Right hindlimb (tissue), 1 donor: ENCODE measurements at regions not wholly inside any gene's neighbourhood (a gene's known extent, or its start where the extent isn't known, plus 50 kb on each side); places are given as distances from the start of the nearest gene placed in this dataset.
"Not testable (repeated sequence)": the region's sequence is repeated elsewhere in the genome, so short reads cannot be mapped to it uniquely, and the experiment has no call there.

ENCODE experiments used
- DNase-seq: peaks from one replicate; pipeline ENCODE4 v3.0.0-alpha.2; 2018

GRCh38 chr4:72767618-72768302 is 198.7 kb upstream of the ADAMTS3 start:
- no peak for DNase-seq

DNA sequence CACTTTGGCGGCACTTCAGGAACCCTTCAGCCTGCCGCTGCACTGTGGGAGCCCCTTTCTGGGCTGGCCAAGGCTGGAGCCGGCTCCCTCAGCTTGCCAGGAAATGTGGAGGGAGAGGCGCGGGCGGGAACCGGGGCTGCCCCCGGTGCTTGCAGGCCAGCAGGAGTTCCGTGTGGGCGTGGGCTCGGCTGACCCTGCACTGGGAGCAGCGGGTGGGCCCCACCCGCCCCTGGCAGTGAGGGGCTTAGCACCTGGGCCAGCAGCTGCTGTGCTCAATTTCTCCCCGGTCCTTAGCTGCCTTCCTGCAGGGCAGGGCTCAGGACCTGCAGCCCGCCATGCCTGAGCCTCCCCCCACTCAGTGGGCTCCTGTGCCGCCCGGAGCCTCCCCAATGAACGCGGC is 196.8 kb upstream of the ADAMTS3 start:
- not testable (repeated sequence) for DNase-seq

GRCh38 chr4:72761368-72762038 is 192.5 kb upstream of the ADAMTS3 start:
- no peak for DNase-seq

DNA sequence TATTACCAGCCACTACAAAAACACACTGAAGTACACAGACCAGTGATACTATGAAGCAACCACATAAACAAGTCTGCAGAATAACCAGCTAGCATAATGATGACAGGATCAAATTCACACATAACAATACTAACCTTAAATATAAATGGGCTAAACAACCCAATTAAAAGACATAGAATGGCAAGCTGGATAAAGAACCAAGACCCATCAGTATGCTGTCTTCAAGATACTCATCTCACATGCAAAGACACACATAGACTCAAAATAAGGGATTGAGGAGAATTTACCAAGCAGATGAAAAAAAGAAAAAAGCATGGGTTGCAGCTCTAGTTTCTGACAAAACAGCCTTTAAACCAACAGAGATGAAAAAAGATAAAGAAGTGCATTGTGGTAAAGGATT is 184.4 kb upstream of the ADAMTS3 start:
- DNase-seq = not testable (repeated sequence)

DNA sequence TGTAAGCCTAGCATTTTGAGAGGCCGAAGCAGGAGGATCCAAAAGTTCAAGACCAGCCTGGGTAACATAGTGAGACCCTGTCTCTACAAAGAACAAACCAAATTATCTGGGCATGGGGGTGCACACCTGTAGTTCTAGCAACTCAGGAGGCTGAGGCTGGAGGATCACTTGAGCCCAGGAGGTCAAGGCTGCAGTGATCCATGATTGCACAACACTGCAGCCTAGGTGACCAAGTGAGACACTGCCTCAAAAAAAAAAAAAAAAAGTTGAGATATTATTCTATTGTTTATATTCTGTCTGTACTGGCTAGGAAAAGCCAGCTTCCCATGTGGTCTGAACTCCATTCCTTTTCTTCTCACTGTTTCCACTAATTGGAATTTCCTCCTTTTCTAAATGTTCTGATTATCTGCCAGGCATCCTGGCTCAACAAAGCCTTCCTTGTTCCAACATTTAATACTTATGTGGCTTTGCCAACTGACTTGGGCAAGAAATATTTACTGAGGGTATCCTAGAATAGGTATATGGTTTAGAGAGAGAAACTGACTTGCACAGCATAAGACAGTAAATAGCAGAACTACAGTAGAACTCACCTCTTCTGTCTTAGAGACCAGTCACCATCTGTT is 175.2 kb upstream of the ADAMTS3 start:
- no peak for DNase-seq

DNA sequence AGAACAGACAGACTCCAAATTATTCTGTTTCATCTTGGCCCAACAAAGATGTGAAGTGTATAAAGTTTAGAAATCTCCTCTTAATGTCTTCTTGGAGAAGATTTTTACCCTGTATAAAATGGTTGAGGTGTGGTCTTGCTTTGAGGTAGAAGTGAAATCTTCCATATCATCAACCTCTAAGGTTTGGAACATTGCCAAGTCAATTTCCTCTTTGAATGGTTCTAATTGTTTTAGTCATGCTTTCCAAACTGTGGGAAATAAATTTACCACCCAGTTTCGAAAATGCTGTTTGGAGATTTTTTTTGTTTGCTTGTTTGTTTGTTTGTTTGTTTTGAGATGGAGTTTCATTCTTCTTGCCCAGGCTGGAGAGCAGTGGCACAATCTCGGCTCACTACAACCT is 174.1 kb upstream of the ADAMTS3 start:
- no peak for DNase-seq

GRCh38 chr4:72715299-72715698 is 146.3 kb upstream of the ADAMTS3 start:
- DNase-seq = no peak

DNA sequence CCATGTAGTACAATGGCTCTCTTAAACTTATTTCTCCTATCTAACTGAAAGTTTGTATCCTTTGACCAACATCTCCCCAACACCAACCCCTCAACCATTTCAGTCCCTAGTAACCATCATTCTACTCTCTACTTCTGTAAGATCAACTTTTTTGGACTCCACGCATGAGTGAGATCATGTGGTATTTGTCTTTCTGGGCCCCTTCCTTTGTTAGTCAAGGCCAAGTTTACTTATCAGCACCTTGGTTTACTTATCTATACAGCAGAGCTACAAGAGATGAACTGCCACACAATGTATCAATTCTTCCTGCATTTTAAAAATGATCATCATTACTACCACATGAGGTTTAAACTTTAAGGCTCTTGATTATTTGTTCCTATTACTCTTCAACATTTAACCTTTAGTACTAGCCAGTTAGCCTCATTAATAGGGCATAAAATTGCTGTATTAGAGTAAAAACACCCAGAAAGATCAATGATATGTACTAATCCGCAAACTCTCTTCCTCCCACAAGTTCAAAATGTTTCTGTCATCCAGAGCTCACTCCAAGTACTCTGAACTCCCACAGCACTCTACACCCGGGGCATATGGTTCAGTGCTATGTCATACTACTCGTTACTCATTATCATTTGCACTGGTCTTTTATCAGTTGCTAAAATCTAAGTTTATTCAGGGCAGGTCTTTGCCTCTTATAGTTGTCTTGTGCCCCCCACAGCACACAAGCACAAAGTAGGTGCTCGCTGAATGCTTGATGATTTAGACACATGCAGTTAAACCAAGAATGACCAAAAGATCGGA is 145.7 kb upstream of the ADAMTS3 start:
- DNase-seq = no peak

DNA sequence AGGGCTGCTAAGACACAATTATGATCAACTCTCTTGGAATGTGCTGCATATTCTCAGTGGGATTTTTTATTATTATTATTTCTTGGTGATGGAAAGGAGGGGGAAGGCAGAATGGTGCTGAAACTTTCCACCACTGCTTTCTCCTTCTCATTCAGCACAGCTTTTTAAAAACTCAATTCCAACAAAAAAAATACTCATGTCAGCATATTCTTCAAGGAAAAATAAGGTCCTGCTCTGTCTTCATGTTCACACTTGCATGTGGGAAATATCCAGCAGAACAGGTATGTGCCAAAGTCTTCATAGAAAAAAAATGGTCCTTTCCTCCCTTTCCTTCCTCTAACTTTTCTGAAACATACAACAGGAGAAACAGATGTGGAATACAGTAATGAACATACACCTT is 144.0 kb upstream of the ADAMTS3 start:
- no peak for DNase-seq

DNA sequence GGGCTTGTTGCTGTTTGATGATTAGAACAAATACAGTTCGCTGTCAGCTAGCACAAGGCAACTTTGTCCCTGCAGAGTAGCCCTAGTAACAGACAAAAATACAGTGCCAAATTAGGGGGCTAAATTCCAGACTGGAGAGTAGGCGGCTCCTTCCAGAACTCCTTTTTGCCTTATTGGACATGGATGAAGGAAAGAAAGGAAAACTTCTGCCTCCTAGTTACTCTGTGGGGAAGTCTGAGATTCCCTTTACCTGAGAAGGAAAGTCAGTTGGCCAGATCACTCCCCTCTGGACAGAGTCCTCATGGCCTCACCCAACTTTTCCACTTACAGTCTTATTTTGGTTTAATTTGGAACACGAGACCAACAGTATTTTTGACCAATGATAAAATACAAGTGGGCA is 140.5 kb upstream of the ADAMTS3 start:
- DNase-seq = no peak

DNA sequence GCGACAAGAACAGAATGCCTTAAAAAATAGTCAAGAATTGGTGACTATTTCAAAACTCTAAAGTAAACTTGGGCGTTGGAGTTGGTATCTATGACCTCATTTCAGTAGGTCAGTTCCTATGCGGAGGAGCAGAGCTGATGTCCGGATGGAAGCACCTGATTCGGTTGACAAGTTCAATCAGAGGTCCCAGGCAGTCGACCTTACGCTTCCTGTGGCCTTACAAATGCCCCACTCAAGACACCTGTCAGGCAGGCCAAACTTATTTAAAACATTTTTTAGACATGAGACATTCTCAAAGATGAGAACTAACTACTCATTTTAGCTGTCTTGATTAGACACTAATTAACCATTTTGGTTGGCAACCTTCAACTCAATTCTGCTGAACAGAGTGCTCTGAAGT is 137.7 kb upstream of the ADAMTS3 start:
- DNase-seq = no peak

DNA sequence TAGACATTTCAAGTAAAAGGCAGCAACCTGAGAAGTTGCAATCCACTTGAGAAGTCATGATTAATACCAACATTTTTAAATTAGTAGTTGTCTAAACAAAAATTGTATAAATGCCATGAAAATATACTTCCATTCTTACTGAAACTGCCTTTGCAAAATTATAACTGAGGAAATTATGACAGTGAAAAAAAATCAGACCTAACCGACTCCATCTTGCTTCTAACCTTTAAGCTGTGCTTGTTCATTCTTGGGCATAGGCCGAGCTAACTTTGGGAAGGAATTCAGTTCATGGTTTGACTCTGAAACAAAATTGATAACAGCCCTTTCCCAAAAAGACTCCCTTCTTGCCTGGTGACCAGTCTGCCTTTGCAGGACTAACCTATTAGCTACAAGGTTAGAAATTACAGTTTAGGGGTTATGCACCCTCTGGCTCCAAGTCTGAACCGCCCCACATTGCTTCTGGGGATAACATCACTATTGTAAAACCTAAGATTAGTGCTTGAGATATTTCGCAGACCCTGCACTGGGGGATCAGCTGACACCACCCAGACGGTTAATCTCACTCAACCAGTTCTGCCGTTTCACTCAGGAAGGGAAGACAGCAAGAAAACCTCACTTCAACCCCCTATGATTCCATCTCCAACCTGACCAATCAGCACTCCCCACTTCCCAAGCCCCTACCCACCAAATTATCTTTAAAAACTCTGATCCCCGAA is 136.1 kb upstream of the ADAMTS3 start:
- DNase-seq = not testable (repeated sequence)

DNA sequence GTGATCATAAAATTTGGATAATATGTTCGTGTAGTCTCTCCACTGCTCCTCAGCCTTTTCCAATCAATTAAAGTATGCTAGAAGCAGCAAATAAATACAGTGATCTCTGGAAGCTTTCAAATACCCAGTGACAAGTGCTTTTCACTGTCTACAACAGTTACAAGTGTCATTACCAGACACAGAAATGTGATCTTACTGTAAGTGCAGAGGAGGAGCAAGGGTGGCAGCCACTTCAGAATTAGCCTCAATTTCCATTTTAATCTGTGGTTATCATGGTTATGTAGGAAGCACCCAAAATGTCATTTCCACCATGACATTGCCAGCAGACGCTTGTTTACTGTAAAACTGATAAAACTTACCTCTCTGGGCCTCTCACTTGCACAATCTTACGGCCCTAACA is 133.9 kb upstream of the ADAMTS3 start:
- DNase-seq = no peak

- DNase-seq = no peak
Observed at GRCh38 chr4:72701987-72702819, 133.2 kb upstream of the ADAMTS3 start.

DNA sequence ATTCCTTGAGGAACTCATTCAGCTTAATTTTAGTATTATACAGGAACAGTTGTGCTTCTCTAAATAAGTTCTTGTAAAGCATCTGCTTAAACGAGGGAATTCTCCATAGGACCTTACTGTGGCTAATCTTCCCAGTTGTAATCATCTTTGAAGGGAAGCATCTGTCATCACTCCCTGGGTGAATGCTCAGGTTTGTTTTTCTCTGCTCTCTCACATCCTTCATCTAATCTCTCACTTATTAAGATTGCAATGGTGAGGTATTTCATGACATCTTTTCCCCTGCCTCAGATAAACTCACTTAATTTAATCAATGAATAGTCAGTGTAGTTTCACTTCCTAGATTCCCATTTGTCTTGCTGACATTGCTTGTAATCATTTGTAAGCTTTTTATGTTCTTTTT is 121.8 kb upstream of the ADAMTS3 start:
- DNase-seq = no peak

DNA sequence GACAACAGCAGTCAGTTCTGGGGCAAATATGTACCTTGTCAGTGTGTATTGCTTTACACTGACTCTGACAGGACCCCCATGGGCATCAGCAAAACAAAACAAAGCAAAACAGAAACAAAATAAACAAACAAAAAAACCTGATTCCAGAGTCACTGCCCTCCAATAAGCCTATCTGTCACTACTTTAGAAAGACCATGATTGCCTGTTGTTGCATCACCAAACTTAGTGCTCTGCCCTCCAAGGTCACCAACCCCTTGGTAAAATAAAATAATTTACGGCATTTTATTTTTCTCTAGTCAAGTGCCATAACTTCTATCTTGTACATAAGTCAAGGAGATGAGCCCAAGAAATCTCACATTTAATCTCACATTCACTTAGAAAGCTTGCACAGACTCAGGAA is 120.9 kb upstream of the ADAMTS3 start:
- no peak for DNase-seq

- DNase-seq = not testable (repeated sequence)
Observed at GRCh38 chr4:72686390-72686789, 117.4 kb upstream of the ADAMTS3 start.

DNA sequence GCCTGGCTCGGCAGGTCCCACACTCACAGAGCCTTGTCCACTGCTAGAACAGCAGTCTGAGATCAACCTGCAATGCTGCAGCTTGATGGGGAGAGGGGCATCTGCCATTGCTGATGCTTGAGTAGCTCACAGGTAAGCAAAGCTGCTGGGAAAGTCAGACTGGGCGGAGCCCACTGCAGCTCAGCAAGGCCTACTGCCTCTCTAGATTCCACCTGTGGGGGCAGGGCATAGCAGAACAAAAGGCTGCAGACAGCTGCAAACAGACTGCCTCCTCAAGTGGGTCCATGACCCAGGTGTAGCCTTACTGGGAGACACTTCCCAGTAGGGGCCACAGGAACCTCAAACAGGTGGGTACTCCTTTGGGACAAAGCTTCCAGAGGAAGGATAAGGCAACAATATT is 110.6 kb upstream of the ADAMTS3 start:
- DNase-seq = no peak

GRCh38 chr4:72677886-72678285 is 108.9 kb upstream of the ADAMTS3 start:
- no peak for DNase-seq

- DNase-seq = no peak
Observed at GRCh38 chr4:72677265-72677664, 108.2 kb upstream of the ADAMTS3 start.

DNA sequence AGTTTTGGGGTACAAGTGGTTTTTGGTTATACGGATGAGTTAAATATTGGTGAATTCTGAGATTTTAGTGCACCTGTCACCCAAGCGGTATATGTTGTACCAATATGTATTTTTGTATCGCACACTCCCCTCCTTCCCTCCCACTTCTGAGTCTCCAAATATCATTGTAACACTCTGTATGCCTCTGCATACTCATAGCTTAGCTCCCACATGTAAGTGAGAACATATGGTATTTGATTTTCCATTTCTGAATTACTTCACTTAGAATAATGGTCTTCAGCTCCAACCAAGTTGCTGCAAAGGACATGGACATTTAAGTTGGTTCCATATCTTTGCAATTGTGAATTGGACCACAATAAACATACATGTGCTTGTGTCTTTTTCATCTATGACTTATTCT is 103.0 kb upstream of the ADAMTS3 start:
- DNase-seq = no peak

- no peak for DNase-seq
Observed at GRCh38 chr4:72670521-72670920, 101.5 kb upstream of the ADAMTS3 start.
